GM19395 (cell line): ENCODE measurements at regions not wholly inside any gene's neighbourhood (a gene's known extent, or its start where the extent isn't known, plus 50 kb on each side); places are given as distances from the start of the nearest gene placed in this dataset.
"Not testable (repeated sequence)": the region's sequence is repeated elsewhere in the genome, so short reads cannot be mapped to it uniquely, and the experiment has no call there.

Source experiments
- ATAC-seq: cut with Tn5 transposase; IDR thresholded peaks from one replicate; pipeline ENCODE4 v1.9.1; 2021; ENCODE audit warnings: mild to moderate bottlenecking, moderate library complexity; ENCODE audit not compliant: unreplicated experiment

- ATAC-seq, result no peak
Observed at GRCh38 chr12:60185060-60185459, 589.2 kb downstream of the SLC16A7 start.

GRCh38 chr12:60191271-60191670, 595.4 kb downstream of the SLC16A7 start:
- no peak for ATAC-seq

GRCh38 chr12:60191676-60192359, 596.0 kb downstream of the SLC16A7 start:
- ATAC-seq, result no peak

GRCh38 chr12:60194678-60195077, 598.8 kb downstream of the SLC16A7 start:
- ATAC-seq, result no peak

GRCh38 chr12:60195483-60195882, 599.7 kb downstream of the SLC16A7 start:
- no peak for ATAC-seq

GRCh38 chr12:60196366-60196765, 600.5 kb downstream of the SLC16A7 start:
- no peak for ATAC-seq

- no peak for ATAC-seq
Observed at GRCh38 chr12:60197589-60197988, 601.8 kb downstream of the SLC16A7 start.

- no peak for ATAC-seq
Observed at GRCh38 chr12:60201891-60202290, 606.1 kb downstream of the SLC16A7 start.

GRCh38 chr12:60205500-60205899, 609.7 kb downstream of the SLC16A7 start:
- no peak for ATAC-seq

GRCh38 chr12:60209521-60209920, 613.7 kb downstream of the SLC16A7 start:
- ATAC-seq, result no peak

- ATAC-seq, result no peak
Observed at GRCh38 chr12:60209933-60210332, 614.1 kb downstream of the SLC16A7 start.

GRCh38 chr12:60210756-60211155, 614.9 kb downstream of the SLC16A7 start:
- ATAC-seq, result no peak

- no peak for ATAC-seq
Observed at GRCh38 chr12:60211244-60211643, 615.4 kb downstream of the SLC16A7 start.

GRCh38 chr12:60212159-60213000, 616.6 kb downstream of the SLC16A7 start:
- ATAC-seq, result no peak

- ATAC-seq, result not testable (repeated sequence)
Observed at GRCh38 chr12:60213272-60213671, 617.4 kb downstream of the SLC16A7 start.

- ATAC-seq, result no peak
Observed at GRCh38 chr12:60216226-60216625, 620.4 kb downstream of the SLC16A7 start.

GRCh38 chr12:60223242-60223641, 627.4 kb downstream of the SLC16A7 start:
- ATAC-seq, result no peak

- no peak for ATAC-seq
Observed at GRCh38 chr12:60225216-60226000, 629.6 kb downstream of the SLC16A7 start.

GRCh38 chr12:60227916-60228315, 632.1 kb downstream of the SLC16A7 start:
- no peak for ATAC-seq

- no peak for ATAC-seq
Observed at GRCh38 chr12:60230056-60230455, 634.2 kb downstream of the SLC16A7 start.

GRCh38 chr12:60231303-60231702, 635.5 kb downstream of the SLC16A7 start:
- ATAC-seq, result no peak
